Skin of body (tissue), 1 donor: ENCODE measurements at regions not wholly inside any gene's neighbourhood (a gene's known extent, or its start where the extent isn't known, plus 50 kb on each side); places are given as distances from the start of the nearest gene placed in this dataset.
"Not testable (repeated sequence)": the region's sequence is repeated elsewhere in the genome, so short reads cannot be mapped to it uniquely, and the experiment has no call there.

Source experiments
- DNase-seq: peaks from one replicate; lab custom pipeline; 2025; lab: John Stamatoyannopoulos, UW

DNA sequence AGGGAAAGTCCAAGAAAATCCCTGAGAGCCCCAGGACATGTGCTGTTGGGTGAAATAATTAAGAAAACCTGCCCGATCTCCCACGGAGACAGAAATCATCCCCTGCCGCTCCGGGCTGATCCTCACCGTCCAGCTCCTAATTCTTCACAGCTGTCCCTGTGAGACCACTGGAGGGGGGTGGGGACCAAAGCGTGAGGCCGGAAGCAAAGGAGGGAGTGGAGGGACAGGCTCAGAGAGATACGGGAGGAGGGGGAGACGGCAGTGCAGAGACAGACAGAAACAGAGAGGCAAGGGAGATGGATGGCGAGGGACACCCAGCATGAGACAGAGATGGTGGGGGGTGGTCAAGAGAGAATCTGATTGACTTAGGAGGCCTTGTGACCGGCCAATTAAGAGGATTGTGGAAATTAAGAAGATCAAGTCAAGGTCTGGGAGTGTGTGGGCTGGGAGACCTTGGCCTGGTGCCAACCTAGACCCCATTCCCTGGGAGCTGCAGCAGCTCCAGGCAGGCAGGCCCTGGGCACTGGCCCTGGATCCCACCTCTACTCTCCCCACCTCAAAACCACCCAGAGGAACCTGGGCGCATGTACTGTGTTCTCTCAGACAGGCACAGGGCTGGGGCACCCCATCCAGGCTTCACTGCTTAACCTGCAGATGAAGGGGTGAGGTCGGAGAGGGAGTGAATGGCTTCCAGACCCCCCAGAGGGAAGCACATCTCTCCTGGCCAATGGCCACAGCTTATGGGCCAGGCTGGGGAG, 113.2 kb upstream of the ALDH1A3 start:
- DNase-seq, result peak; percentile 39

- DNase-seq, result no peak
Observed at GRCh38 chr15:100767001-100767825, 112.4 kb upstream of the ALDH1A3 start.

- no peak for DNase-seq
Observed at GRCh38 chr15:100768501-100768931, 111.1 kb upstream of the ALDH1A3 start.

DNA sequence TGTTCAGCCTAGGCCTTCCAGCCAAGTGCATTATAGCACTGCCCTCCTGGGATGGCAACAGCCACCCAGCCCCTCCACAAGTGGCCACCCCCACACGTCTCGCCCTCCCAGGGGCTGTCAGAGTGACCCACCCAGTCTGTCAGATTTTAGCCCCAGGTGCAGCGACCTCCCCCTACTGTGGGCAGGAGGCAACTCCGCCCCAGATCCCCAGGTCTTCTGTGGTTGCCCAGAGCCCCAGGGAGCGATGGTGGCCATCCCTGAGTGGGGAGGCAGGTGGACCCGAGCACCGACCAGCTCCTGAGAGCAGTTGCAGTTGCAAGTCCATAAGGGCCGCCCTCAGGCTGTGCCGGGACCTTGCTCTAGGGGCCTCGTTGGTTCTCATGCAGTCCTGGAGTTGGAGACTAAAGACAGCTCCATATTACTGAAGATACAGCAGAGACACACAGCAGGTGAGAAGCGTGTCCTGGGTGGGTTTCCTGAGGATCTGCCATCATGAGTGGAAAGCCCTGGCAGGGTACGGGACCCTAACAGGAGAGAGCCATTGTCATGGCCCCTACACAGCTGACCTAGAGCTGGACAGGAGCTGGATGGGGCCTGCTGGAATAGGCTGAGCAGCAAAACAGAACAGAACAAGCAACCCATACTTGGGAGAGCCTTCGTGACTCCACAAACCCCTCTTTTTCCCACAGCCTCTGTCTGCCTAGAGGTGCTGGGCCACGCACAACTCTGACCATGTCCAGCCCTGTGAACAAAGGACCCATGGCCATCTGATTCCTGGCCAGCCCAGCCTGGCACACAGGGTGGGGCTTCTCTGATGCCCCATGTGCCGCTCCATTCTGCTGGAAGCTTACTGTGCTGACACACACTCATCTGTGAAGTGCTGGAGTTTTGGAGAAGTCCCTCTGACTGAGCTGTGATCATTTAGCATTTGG, 110.3 kb upstream of the ALDH1A3 start:
- DNase-seq, result no peak

DNA sequence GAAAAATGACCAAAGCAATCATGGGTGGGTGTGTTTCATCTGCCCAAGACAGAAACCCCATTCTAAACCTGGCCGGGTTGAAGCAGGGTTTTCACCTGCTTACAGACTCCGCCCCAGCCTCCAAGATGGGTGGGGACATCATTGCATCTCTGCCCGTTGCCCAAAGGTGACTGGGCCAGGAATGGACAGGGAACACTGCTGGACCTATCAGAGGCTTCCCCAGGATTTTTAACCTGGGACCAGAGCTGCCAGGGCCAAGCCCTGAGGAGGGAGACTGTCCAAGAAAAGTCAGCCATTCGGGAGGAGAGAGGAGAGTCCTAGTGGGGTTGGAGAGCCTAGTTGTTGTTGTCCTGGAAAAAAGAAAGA, 109.7 kb upstream of the ALDH1A3 start:
- DNase-seq, result no peak

DNA sequence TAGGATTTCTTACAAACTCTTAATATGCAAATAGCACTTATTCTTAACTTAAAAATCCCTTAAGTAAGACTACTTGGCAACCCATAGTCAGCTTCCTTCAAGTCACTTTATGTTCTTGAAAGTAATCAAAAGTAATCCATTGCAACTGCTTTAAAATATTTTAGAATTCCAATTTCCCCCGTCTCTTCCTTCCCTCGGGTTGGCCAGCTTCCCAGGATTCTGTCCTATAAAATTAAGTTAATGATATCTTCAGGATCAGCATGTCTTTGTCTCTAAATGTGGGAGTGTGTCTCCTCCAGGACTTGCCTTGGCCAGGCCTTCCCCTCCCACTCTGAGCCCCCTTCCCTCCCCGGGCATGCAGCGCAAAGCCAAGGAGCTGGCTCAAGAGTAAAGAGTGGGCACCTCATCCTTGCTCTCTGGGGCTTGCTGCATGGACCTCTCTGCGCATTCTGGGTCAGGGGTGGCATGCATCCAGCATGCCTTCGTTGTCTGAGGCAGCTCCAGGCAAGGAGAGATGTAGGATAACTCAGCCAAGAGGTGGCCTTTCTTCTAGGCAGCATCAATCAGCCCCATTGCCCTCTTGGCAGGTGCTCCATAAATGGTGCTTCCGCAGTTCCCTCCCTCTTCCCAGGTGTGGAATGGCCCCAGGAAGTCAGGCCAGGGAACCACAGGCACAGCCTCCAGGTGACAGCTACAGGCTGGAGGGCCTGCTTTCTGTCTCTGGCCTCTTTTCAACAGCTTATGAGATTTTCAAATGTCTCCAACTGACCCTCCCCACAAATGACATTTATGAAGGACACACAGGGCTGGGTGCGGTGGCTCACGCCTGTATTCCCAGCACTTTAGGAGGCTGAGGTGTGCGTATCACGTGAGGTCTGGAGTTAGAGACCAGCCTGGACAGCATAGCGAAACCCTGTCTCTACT, 108.7 kb upstream of the ALDH1A3 start:
- peak; percentile 86 for DNase-seq

GRCh38 chr15:100771746-100772145, 107.9 kb upstream of the ALDH1A3 start:
- DNase-seq, result no peak

DNA sequence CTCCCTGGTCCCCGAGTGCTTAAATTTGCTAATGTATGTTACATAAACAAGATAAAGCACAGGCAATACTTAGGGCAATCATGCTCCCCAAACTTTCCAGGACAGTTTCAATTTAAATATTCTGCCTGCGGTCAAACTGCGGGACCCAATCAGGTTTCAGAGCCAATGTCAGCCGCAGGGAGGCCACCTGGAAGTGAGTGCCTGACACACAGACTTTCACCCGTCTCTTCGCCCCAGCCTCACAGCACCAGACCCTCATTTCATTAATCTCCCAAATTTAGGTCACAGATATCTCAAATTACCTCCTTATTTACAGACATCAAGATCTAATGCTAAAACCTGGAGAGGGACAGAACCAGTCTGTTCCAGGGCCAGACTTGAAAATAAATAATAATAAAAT, 107.2 kb upstream of the ALDH1A3 start:
- no peak for DNase-seq

DNA sequence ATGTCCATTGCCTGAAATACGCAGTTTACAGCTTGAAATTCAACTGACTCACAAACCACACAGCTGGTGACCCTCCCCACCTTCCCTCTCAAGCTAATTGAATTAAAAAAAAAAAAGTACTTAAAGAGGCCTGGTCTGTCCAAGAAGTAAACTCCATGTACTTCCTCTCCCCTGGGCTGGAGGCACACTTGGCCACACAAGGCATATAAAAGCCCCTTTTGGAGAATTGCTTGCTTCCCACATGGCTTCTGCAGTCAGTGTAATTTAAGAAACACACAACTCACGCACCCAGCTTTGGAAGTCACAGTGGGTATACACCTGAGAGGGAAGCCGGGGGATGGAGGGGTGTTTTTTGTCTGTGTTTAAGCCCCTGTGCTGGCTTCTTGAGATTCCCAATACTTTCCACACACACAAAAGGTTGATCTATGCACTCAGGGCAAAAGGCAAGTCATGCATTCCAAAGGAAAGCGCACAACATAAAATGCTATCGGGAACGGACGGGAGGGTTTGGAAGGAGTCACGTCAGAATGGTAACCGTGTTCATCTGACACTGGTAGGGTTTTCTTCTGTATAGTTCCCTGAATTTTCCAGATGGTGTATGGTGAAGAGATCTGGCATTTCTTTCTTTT, 106.6 kb upstream of the ALDH1A3 start:
- no peak for DNase-seq

DNA sequence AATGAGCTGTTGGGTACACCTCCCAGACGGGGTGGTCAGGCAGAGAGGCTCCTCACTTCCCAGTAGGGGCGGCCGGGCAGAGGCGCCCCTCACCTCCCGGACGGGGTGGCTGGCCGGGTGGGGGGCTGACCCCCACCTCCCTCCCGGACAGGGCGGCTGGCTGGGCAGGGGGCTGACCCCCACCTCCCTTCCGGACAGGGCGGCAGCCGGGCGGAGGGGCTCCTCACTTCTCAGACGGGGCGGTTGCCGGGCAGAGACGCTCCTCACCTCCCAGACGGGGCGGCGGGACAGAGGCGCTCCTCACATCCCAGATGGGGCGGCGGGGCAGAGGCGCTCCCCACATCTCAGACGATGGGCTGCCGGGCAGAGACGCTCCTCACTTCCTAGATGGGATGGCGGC, 105.6 kb upstream of the ALDH1A3 start:
- DNase-seq, result not testable (repeated sequence)

GRCh38 chr15:100775581-100776185, 103.9 kb upstream of the ALDH1A3 start:
- no peak for DNase-seq

- no peak for DNase-seq
Observed at GRCh38 chr15:100777821-100778220, 101.8 kb upstream of the ALDH1A3 start.

GRCh38 chr15:100778831-100779288, 100.8 kb upstream of the ALDH1A3 start:
- DNase-seq, result no peak

DNA sequence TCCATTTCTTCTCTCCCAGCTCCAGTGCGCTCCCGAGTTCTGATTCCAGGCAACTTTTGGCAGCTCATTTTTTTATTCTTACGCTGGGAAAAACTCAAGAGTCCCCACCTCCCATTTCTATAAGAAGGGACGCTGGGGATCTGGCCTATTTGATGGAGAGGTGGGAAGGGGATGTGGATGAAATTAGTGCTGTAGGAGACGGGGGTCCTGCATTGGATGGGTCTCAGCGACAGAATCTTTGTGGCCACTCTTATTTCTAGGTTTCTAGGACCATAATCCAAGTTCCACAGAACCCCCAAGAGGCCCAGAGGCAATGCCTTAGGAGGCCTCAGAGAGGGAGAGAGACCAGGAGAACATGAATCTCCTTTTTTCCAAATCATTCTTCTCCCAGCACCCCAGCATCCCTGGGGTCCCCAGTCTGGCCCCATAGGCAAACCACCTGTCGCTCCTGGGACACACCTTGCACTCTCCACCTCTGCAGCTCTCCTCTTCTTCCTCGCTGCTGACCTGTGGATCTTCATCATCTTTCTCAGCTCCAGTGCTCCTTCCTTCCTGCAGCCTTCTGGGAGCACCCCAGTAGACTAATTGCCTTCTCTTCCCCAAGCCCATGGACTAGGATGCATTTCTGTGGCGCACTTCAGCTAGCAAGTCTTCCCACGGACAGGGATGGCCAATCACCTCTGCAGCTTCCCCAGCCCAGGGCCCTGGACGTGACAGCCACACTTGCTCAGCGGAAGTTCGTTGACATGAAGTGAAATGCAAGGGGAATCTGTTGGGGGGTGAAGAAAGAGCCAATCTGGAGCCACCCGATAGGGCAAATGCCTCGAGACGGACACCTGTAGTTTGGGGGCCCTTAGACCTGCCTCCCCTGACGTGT, 100.1 kb upstream of the ALDH1A3 start:
- DNase-seq, result no peak

DNA sequence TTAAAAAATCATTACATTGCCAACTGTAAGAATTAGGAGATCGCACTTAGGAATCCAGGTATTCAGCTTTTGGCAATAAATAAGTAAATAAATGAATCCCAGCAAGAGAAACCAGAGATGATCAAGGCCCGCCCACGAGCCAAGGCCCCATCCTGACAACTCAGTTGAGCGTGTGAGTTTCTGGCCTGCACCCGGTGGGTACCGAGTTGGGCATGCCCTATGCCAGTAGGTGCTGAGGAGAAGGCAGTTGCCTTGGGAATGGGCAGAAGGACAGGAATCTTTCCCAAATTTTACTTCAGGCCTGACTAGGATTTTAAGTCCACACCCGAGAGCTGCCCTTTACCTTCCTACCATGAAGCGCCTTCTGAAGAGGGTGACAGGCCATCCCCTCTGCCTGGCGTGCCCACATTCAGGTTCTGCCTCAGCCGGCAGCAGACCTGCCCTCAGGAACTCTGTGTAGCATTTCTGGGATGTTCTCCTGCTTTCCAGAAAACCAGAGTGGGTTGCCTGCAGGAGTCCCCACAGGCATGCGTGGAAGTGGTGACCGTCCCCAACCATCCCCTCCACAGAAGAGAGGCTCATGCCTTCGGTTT, 99.3 kb upstream of the ALDH1A3 start:
- DNase-seq, result no peak

DNA sequence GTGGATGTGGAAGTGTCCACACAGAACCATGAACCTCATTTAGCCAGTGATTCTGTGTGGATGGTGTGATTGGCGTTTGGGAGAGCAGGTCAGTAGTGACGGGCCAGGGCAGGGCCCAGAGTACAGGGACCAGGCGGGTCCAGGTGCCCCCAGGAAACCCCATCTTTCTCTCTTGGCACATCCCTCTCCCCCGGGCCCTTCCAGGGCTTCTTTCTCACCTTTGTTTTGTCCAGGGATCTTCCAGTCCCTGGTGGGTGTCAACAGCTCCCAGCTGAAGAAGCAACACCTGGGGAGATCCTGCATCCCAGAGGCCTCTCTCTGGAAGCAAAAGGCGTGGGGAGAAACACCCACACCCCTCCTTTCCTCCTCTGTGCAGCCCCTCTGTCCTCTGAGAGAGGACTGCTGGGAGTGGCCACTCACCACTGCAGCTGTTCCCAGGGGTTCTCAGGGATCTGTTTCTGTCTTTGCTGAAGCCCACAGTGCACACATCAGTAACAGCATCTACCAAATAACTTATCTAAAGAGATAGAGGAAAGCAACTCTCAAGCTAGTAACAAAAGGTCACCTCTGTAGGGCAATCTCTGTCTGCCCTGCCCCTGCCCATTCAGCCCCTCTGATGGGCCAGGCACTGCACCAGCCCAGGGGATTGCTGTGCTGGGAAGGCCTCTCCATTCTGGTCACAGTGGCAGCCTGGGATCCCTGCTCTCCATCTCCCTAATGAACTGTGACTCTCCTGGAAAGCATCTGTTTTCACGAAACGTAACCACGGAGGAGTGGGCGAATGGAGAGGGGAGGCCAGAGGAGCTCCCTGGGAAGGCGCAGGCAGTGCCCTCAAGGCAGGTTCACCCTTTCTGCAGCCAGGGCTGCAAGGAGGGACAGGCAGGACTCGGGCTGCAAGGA, 98.3 kb upstream of the ALDH1A3 start:
- no peak for DNase-seq

- no peak for DNase-seq
Observed at GRCh38 chr15:100781961-100782530, 97.6 kb upstream of the ALDH1A3 start.
